ENCODE measurements at regions not wholly inside any gene's neighbourhood (a gene's known extent, or its start where the extent isn't known, plus 50 kb on each side); places are given as distances from the start of the nearest gene placed in this dataset.

DNA sequence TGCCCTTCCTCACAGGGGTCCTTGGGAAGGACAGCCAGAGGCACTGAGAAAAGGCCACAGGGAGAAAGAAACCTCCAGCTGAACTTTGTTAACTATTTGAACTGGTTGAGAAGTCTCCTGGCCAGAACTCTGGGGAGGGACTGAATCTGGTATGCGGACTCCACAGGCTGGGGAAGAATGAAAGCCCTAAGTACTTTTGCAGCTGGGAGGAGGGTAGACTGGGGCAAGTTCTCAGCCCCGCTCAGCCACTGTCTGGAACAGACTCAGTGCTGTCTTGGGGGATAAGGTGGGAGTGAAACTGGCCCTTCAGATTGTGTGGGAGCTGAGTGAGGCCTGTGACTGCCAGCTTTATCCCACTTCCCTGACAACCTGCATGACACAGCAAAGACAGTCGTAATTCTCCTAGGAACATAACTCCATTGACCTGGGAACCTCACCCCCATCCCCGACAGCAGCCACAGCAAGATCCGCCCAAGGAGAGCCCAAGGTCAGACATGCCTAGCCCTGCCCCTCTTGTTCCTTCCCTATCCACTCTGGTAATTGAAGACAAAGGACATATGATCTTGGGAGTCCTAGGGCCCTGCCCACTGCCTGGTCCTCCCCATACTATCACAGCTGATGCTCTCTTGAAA lies 475.1 kb upstream of the CNTN5 start:
- TF ChIP-seq POLR2AphosphoS5 (IDR thresholded peaks at IDR 0.05; ENCODE audit: low read depth, low read length), result no peak
- no peak for TF ChIP-seq POLR2A (IDR thresholded peaks at IDR 0.05; ENCODE audit: low read depth, low read length)
- TF ChIP-seq POU2F2 (IDR thresholded peaks at IDR 0.05; ENCODE audit: low read depth, low read length), result no peak
- TF ChIP-seq TAF1 (IDR thresholded peaks at IDR 0.05; ENCODE audit: low read depth, low read length), result no peak
- TF ChIP-seq PAX5 (IDR thresholded peaks at IDR 0.05; ENCODE audit: insufficient read depth, low read length, severe bottlenecking), result no peak
- TF ChIP-seq SPI1 (IDR thresholded peaks at IDR 0.05; ENCODE audit: low read depth, low read length), result no peak
- FAIRE-seq, result no peak
- no peak for DNase-seq (ENCODE audit: insufficient read length, low spot score)

- DNase-seq (ENCODE audit: insufficient read length, low spot score) (no peak), FAIRE-seq (no peak)
- TF ChIP-seq PAX5 (IDR thresholded peaks at IDR 0.05; ENCODE audit: insufficient read depth, low read length, severe bottlenecking) (no peak), POLR2A (IDR thresholded peaks at IDR 0.05; ENCODE audit: low read depth, low read length) (no peak), POU2F2 (IDR thresholded peaks at IDR 0.05; ENCODE audit: low read depth, low read length) (no peak), POLR2AphosphoS5 (IDR thresholded peaks at IDR 0.05; ENCODE audit: low read depth, low read length) (no peak), TAF1 (IDR thresholded peaks at IDR 0.05; ENCODE audit: low read depth, low read length) (no peak), SPI1 (IDR thresholded peaks at IDR 0.05; ENCODE audit: low read depth, low read length) (no peak)
These were observed 471.2 kb upstream of the CNTN5 start for GRCh38 chr11:98549571-98549970.

DNA sequence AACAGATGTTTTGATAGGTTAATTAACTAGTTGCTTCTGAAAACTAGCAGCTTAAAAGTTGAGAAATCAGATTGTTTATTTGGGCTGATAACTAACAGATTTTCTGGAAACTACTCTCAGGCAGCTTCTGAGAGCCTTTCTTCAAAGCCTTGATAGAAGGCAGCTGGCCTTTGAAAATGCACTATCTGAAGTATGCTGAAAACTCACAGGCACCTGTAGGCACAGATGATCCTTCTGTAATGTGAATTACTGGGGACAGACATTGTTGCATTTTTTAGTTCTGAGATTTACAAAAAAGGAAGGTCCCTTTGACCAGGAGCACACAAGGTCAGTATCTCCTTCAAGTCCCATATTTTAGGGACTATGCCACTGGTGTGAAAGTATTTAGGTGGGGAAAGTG lies 460.8 kb upstream of the CNTN5 start:
- FAIRE-seq (no peak), DNase-seq (ENCODE audit: insufficient read length, low spot score) (no peak)

GRCh38 chr11:98561252-98561651 lies 459.5 kb upstream of the CNTN5 start:
- DNase-seq (ENCODE audit: insufficient read length, low spot score) (no peak), FAIRE-seq (no peak)
- no peak for TF ChIP-seq PAX5 (IDR thresholded peaks at IDR 0.05; ENCODE audit: insufficient read depth, low read length, severe bottlenecking)
- TF ChIP-seq SPI1 (IDR thresholded peaks at IDR 0.05; ENCODE audit: low read depth, low read length), result no peak
- TF ChIP-seq POLR2A (IDR thresholded peaks at IDR 0.05; ENCODE audit: low read depth, low read length), result no peak
- no peak for TF ChIP-seq TAF1 (IDR thresholded peaks at IDR 0.05; ENCODE audit: low read depth, low read length)
- no peak for TF ChIP-seq POLR2AphosphoS5 (IDR thresholded peaks at IDR 0.05; ENCODE audit: low read depth, low read length)
- no peak for TF ChIP-seq POU2F2 (IDR thresholded peaks at IDR 0.05; ENCODE audit: low read depth, low read length)

More for the DNA sequence above, 460.8 kb upstream of the CNTN5 start:
- TF ChIP-seq POU2F2 (IDR thresholded peaks at IDR 0.05; ENCODE audit: low read depth, low read length), result no peak
- TF ChIP-seq PAX5 (IDR thresholded peaks at IDR 0.05; ENCODE audit: insufficient read depth, low read length, severe bottlenecking), result no peak

GRCh38 chr11:98561877-98562395 lies 458.8 kb upstream of the CNTN5 start:
- DNase-seq (ENCODE audit: insufficient read length, low spot score) (no peak), FAIRE-seq (no peak)
- no peak for TF ChIP-seq POU2F2 (IDR thresholded peaks at IDR 0.05; ENCODE audit: low read depth, low read length)
- no peak for TF ChIP-seq PAX5 (IDR thresholded peaks at IDR 0.05; ENCODE audit: insufficient read depth, low read length, severe bottlenecking)
- TF ChIP-seq POLR2AphosphoS5 (IDR thresholded peaks at IDR 0.05; ENCODE audit: low read depth, low read length), result no peak
- TF ChIP-seq TAF1 (IDR thresholded peaks at IDR 0.05; ENCODE audit: low read depth, low read length), result no peak
- no peak for TF ChIP-seq SPI1 (IDR thresholded peaks at IDR 0.05; ENCODE audit: low read depth, low read length)
- TF ChIP-seq POLR2A (IDR thresholded peaks at IDR 0.05; ENCODE audit: low read depth, low read length), result no peak

GRCh38 chr11:98564233-98564632 lies 456.5 kb upstream of the CNTN5 start:
- FAIRE-seq, result no peak
- no peak for DNase-seq (ENCODE audit: insufficient read length, low spot score)
- no peak for TF ChIP-seq PAX5 (IDR thresholded peaks at IDR 0.05; ENCODE audit: insufficient read depth, low read length, severe bottlenecking)
- TF ChIP-seq SPI1 (IDR thresholded peaks at IDR 0.05; ENCODE audit: low read depth, low read length), result no peak
- no peak for TF ChIP-seq TAF1 (IDR thresholded peaks at IDR 0.05; ENCODE audit: low read depth, low read length)
- TF ChIP-seq POLR2A (IDR thresholded peaks at IDR 0.05; ENCODE audit: low read depth, low read length), result no peak

DNA sequence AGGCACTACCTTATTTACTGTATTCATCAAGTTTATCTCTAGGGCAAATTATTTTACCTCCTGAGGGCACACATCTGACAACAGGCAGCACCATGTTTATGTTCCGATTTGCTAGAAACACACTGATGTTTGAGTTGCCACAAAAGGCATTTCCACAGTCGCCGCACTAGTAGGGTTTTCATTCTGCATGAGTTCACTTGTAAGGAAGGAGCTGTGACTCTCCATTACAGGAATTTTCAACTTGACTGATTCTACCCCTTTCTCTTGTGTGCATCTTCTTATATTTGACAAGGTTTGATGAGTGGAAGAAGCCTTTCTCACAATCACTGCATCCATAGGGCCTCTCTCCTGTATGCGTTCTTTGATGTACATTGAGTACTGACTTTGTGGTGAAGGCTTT lies 455.9 kb upstream of the CNTN5 start:
- DNase-seq (ENCODE audit: insufficient read length, low spot score) (no peak), FAIRE-seq (no peak)
- no peak for TF ChIP-seq SPI1 (IDR thresholded peaks at IDR 0.05; ENCODE audit: low read depth, low read length)
- no peak for TF ChIP-seq PAX5 (IDR thresholded peaks at IDR 0.05; ENCODE audit: insufficient read depth, low read length, severe bottlenecking)
- no peak for TF ChIP-seq POU2F2 (IDR thresholded peaks at IDR 0.05; ENCODE audit: low read depth, low read length)
- no peak for TF ChIP-seq TAF1 (IDR thresholded peaks at IDR 0.05; ENCODE audit: low read depth, low read length)
- no peak for TF ChIP-seq POLR2A (IDR thresholded peaks at IDR 0.05; ENCODE audit: low read depth, low read length)
- TF ChIP-seq POLR2AphosphoS5 (IDR thresholded peaks at IDR 0.05; ENCODE audit: low read depth, low read length), result no peak

GRCh38 chr11:98565311-98565710 lies 455.4 kb upstream of the CNTN5 start:
- FAIRE-seq (no peak), DNase-seq (ENCODE audit: insufficient read length, low spot score) (no peak)
- TF ChIP-seq TAF1 (IDR thresholded peaks at IDR 0.05; ENCODE audit: low read depth, low read length) (no peak), SPI1 (IDR thresholded peaks at IDR 0.05; ENCODE audit: low read depth, low read length) (no peak), POLR2AphosphoS5 (IDR thresholded peaks at IDR 0.05; ENCODE audit: low read depth, low read length) (no peak), POLR2A (IDR thresholded peaks at IDR 0.05; ENCODE audit: low read depth, low read length) (no peak), PAX5 (IDR thresholded peaks at IDR 0.05; ENCODE audit: insufficient read depth, low read length, severe bottlenecking) (no peak), POU2F2 (IDR thresholded peaks at IDR 0.05; ENCODE audit: low read depth, low read length) (no peak)

GRCh38 chr11:98566978-98567377 lies 453.8 kb upstream of the CNTN5 start:
- TF ChIP-seq TAF1 (IDR thresholded peaks at IDR 0.05; ENCODE audit: low read depth, low read length), result no peak
- no peak for TF ChIP-seq POLR2AphosphoS5 (IDR thresholded peaks at IDR 0.05; ENCODE audit: low read depth, low read length)
- no peak for TF ChIP-seq PAX5 (IDR thresholded peaks at IDR 0.05; ENCODE audit: insufficient read depth, low read length, severe bottlenecking)
- no peak for TF ChIP-seq SPI1 (IDR thresholded peaks at IDR 0.05; ENCODE audit: low read depth, low read length)
- no peak for TF ChIP-seq POLR2A (IDR thresholded peaks at IDR 0.05; ENCODE audit: low read depth, low read length)
- TF ChIP-seq POU2F2 (IDR thresholded peaks at IDR 0.05; ENCODE audit: low read depth, low read length), result no peak
- FAIRE-seq (no peak), DNase-seq (ENCODE audit: insufficient read length, low spot score) (no peak)

- DNase-seq (ENCODE audit: insufficient read length, low spot score), result no peak
- FAIRE-seq, result no peak
- TF ChIP-seq POLR2A (IDR thresholded peaks at IDR 0.05; ENCODE audit: low read depth, low read length) (no peak), POU2F2 (IDR thresholded peaks at IDR 0.05; ENCODE audit: low read depth, low read length) (no peak), POLR2AphosphoS5 (IDR thresholded peaks at IDR 0.05; ENCODE audit: low read depth, low read length) (no peak), SPI1 (IDR thresholded peaks at IDR 0.05; ENCODE audit: low read depth, low read length) (no peak), TAF1 (IDR thresholded peaks at IDR 0.05; ENCODE audit: low read depth, low read length) (no peak), PAX5 (IDR thresholded peaks at IDR 0.05; ENCODE audit: insufficient read depth, low read length, severe bottlenecking) (no peak)
These were observed 452.7 kb upstream of the CNTN5 start for GRCh38 chr11:98568013-98568412.

All from GM12891 (cell line).